ENCODE measurements at regions not wholly inside any gene's neighbourhood (a gene's known extent, or its start where the extent isn't known, plus 50 kb on each side); places are given as distances from the start of the nearest gene placed in this dataset.

GRCh38 chr20:59437601-59438031 lies 137.2 kb downstream of the EDN3 start:
- Histone ChIP-seq H3K36me3 (ENCODE audit: insufficient read depth, low read depth, low read length) (no peaks in the 10 kb centered on the region), H3K9ac (ENCODE audit: low read depth, low read length) (no peak overlapping the region), H3K4me1 (ENCODE audit: insufficient read depth, low read length) (no peaks in the 10 kb centered on the region), H3K4me3 (ENCODE audit: low read length) (no peak overlapping the region), H3K27ac (ENCODE audit: low read length) (no peak overlapping the region), H3K9me3 (ENCODE audit: insufficient read depth, low read depth, low read length) (no peaks in the 10 kb centered on the region), H3K27me3 (ENCODE audit: insufficient read depth, low read length) (no peaks in the 10 kb centered on the region)

- Histone ChIP-seq H3K4me1 (ENCODE audit: insufficient read depth, low read length) (no peaks in the 10 kb centered on the region), H3K27ac (ENCODE audit: low read length) (no peak overlapping the region), H3K9ac (ENCODE audit: low read depth, low read length) (no peak overlapping the region), H3K36me3 (ENCODE audit: insufficient read depth, low read depth, low read length) (no peaks in the 10 kb centered on the region), H3K27me3 (ENCODE audit: insufficient read depth, low read length) (no peaks in the 10 kb centered on the region), H3K9me3 (ENCODE audit: insufficient read depth, low read depth, low read length) (no peaks in the 10 kb centered on the region), H3K4me3 (ENCODE audit: low read length) (no peak overlapping the region)
Observed at GRCh38 chr20:59438201-59438600, 137.8 kb downstream of the EDN3 start.

- Histone ChIP-seq H3K4me1 (ENCODE audit: insufficient read depth, low read length) (no peaks in the 10 kb centered on the region), H3K36me3 (ENCODE audit: insufficient read depth, low read depth, low read length) (no peaks in the 10 kb centered on the region), H3K9me3 (ENCODE audit: insufficient read depth, low read depth, low read length) (no peaks in the 10 kb centered on the region), H3K4me3 (ENCODE audit: low read length) (no peak overlapping the region), H3K9ac (ENCODE audit: low read depth, low read length) (no peak overlapping the region), H3K27me3 (ENCODE audit: insufficient read depth, low read length) (no peaks in the 10 kb centered on the region), H3K27ac (ENCODE audit: low read length) (no peak overlapping the region)
Observed at GRCh38 chr20:59439243-59439642, 138.8 kb downstream of the EDN3 start.

- H3K9me3 ChIP-seq (ENCODE audit: insufficient read depth, low read depth, low read length) = no peaks in the 10 kb centered on the region
- H3K4me1 ChIP-seq (ENCODE audit: insufficient read depth, low read length) = no peaks in the 10 kb centered on the region
- no peak overlapping the region for H3K27ac ChIP-seq (ENCODE audit: low read length)
- H3K36me3 ChIP-seq (ENCODE audit: insufficient read depth, low read depth, low read length) = no peaks in the 10 kb centered on the region
- no peak overlapping the region for H3K4me3 ChIP-seq (ENCODE audit: low read length)
- no peak overlapping the region for H3K9ac ChIP-seq (ENCODE audit: low read depth, low read length)
- no peaks in the 10 kb centered on the region for H3K27me3 ChIP-seq (ENCODE audit: insufficient read depth, low read length)
Observed at GRCh38 chr20:59441306-59441705, 140.9 kb downstream of the EDN3 start.

- no peaks in the 10 kb centered on the region for H3K4me1 ChIP-seq (ENCODE audit: insufficient read depth, low read length)
- H3K36me3 ChIP-seq (ENCODE audit: insufficient read depth, low read depth, low read length) = no peaks in the 10 kb centered on the region
- no peak overlapping the region for H3K27ac ChIP-seq (ENCODE audit: low read length)
- no peaks in the 10 kb centered on the region for H3K9me3 ChIP-seq (ENCODE audit: insufficient read depth, low read depth, low read length)
- no peak overlapping the region for H3K9ac ChIP-seq (ENCODE audit: low read depth, low read length)
- no peak overlapping the region for H3K4me3 ChIP-seq (ENCODE audit: low read length)
- no peaks in the 10 kb centered on the region for H3K27me3 ChIP-seq (ENCODE audit: insufficient read depth, low read length)
Observed at GRCh38 chr20:59441860-59442810, 141.7 kb downstream of the EDN3 start.

GRCh38 chr20:59443550-59443949 lies 143.1 kb downstream of the EDN3 start:
- Histone ChIP-seq H3K4me3 (ENCODE audit: low read length) (no peak overlapping the region), H3K27ac (ENCODE audit: low read length) (no peak overlapping the region), H3K27me3 (ENCODE audit: insufficient read depth, low read length) (no peaks in the 10 kb centered on the region), H3K36me3 (ENCODE audit: insufficient read depth, low read depth, low read length) (no peaks in the 10 kb centered on the region), H3K9ac (ENCODE audit: low read depth, low read length) (no peak overlapping the region), H3K4me1 (ENCODE audit: insufficient read depth, low read length) (no peaks in the 10 kb centered on the region), H3K9me3 (ENCODE audit: insufficient read depth, low read depth, low read length) (no peaks in the 10 kb centered on the region)

- no peaks in the 10 kb centered on the region for H3K9me3 ChIP-seq (ENCODE audit: insufficient read depth, low read depth, low read length)
- no peaks in the 10 kb centered on the region for H3K4me1 ChIP-seq (ENCODE audit: insufficient read depth, low read length)
- no peak overlapping the region for H3K4me3 ChIP-seq (ENCODE audit: low read length)
- H3K36me3 ChIP-seq (ENCODE audit: insufficient read depth, low read depth, low read length) = no peaks in the 10 kb centered on the region
- peaks cover 2% of the 10 kb centered on the region; the same call in 1 of the 2 replicates for H3K27me3 ChIP-seq (ENCODE audit: insufficient read depth, low read length)
- H3K9ac ChIP-seq (ENCODE audit: low read depth, low read length) = no peak overlapping the region
- H3K27ac ChIP-seq (ENCODE audit: low read length) = no peak overlapping the region
Observed at GRCh38 chr20:59446376-59446775, 146.0 kb downstream of the EDN3 start.

- H3K9ac ChIP-seq (ENCODE audit: low read depth, low read length) = no peak overlapping the region
- no peak overlapping the region for H3K4me3 ChIP-seq (ENCODE audit: low read length)
- peaks cover 3% of the 10 kb centered on the region; the same call in 1 of the 2 replicates for H3K27me3 ChIP-seq (ENCODE audit: insufficient read depth, low read length)
- H3K4me1 ChIP-seq (ENCODE audit: insufficient read depth, low read length) = peaks cover 1% of the 10 kb centered on the region; the same call in 1 of the 2 replicates
- H3K9me3 ChIP-seq (ENCODE audit: insufficient read depth, low read depth, low read length) = no peaks in the 10 kb centered on the region
- no peaks in the 10 kb centered on the region for H3K36me3 ChIP-seq (ENCODE audit: insufficient read depth, low read depth, low read length)
- no peak overlapping the region for H3K27ac ChIP-seq (ENCODE audit: low read length)
Observed at GRCh38 chr20:59448196-59448595, 147.8 kb downstream of the EDN3 start.

GRCh38 chr20:59448851-59449444 lies 148.5 kb downstream of the EDN3 start:
- H3K36me3 ChIP-seq (ENCODE audit: insufficient read depth, low read depth, low read length) = no peaks in the 10 kb centered on the region
- no peak overlapping the region for H3K27ac ChIP-seq (ENCODE audit: low read length)
- no peak overlapping the region for H3K4me3 ChIP-seq (ENCODE audit: low read length)
- H3K9me3 ChIP-seq (ENCODE audit: insufficient read depth, low read depth, low read length) = no peaks in the 10 kb centered on the region
- peaks cover 3% of the 10 kb centered on the region; the same call in 1 of the 2 replicates for H3K27me3 ChIP-seq (ENCODE audit: insufficient read depth, low read length)
- H3K4me1 ChIP-seq (ENCODE audit: insufficient read depth, low read length) = peaks cover 4% of the 10 kb centered on the region; the same call in 1 of the 2 replicates
- H3K9ac ChIP-seq (ENCODE audit: low read depth, low read length) = no peak overlapping the region

GRCh38 chr20:59451066-59451630 lies 150.7 kb downstream of the EDN3 start:
- Histone ChIP-seq H3K4me3 (ENCODE audit: low read length) (no peak overlapping the region), H3K9ac (ENCODE audit: low read depth, low read length) (no peak overlapping the region), H3K27me3 (ENCODE audit: insufficient read depth, low read length) (peaks cover 3% of the 10 kb centered on the region; the same call in 1 of the 2 replicates), H3K9me3 (ENCODE audit: insufficient read depth, low read depth, low read length) (no peaks in the 10 kb centered on the region), H3K4me1 (ENCODE audit: insufficient read depth, low read length) (peaks cover 4% of the 10 kb centered on the region; the same call in 1 of the 2 replicates), H3K36me3 (ENCODE audit: insufficient read depth, low read depth, low read length) (no peaks in the 10 kb centered on the region), H3K27ac (ENCODE audit: low read length) (no peak overlapping the region)

- Histone ChIP-seq H3K36me3 (ENCODE audit: insufficient read depth, low read depth, low read length) (no peaks in the 10 kb centered on the region), H3K4me1 (ENCODE audit: insufficient read depth, low read length) (peaks cover 4% of the 10 kb centered on the region; the same call in 1 of the 2 replicates), H3K4me3 (ENCODE audit: low read length) (no peak overlapping the region), H3K9me3 (ENCODE audit: insufficient read depth, low read depth, low read length) (no peaks in the 10 kb centered on the region), H3K27me3 (ENCODE audit: insufficient read depth, low read length) (peaks cover 3% of the 10 kb centered on the region; the same call in 1 of the 2 replicates), H3K9ac (ENCODE audit: low read depth, low read length) (no peak overlapping the region), H3K27ac (ENCODE audit: low read length) (no peak overlapping the region)
Observed at GRCh38 chr20:59451641-59452040, 151.2 kb downstream of the EDN3 start.

All from iPS-20b (cell line).